ENCODE measurements at regions not wholly inside any gene's neighbourhood (a gene's known extent, or its start where the extent isn't known, plus 50 kb on each side); places are given as distances from the start of the nearest gene placed in this dataset.

- H3K27me3 Mint-ChIP-seq = no peaks in the 10 kb centered on the region
- ATAC-seq (replicated peaks) = no peak
- no peaks in the 10 kb centered on the region for H3K4me1 Mint-ChIP-seq
- H3K9me3 Mint-ChIP-seq = peaks cover 5 to 8% of the 10 kb centered on the region in 2 donors
- H3K4me3 Mint-ChIP-seq = no peak overlapping the region
- no peak for DNase-seq
- H3K27ac Mint-ChIP-seq = no peak overlapping the region
- H3K36me3 Mint-ChIP-seq = no peaks in the 10 kb centered on the region
Measured at GRCh38 chr12:118750666-118751065, 230.7 kb upstream of the SRRM4 start.

- H3K4me1 Mint-ChIP-seq = no peaks in the 10 kb centered on the region
- ATAC-seq (replicated peaks) (no peak), DNase-seq (no peak)
- H3K27ac Mint-ChIP-seq = no peak overlapping the region
- H3K4me3 Mint-ChIP-seq = no peak overlapping the region
- no peaks in the 10 kb centered on the region for H3K27me3 Mint-ChIP-seq
- H3K9me3 Mint-ChIP-seq = peaks cover 5 to 8% of the 10 kb centered on the region in 2 donors
- no peaks in the 10 kb centered on the region for H3K36me3 Mint-ChIP-seq
Measured at GRCh38 chr12:118751355-118751754, 230.0 kb upstream of the SRRM4 start.

DNA sequence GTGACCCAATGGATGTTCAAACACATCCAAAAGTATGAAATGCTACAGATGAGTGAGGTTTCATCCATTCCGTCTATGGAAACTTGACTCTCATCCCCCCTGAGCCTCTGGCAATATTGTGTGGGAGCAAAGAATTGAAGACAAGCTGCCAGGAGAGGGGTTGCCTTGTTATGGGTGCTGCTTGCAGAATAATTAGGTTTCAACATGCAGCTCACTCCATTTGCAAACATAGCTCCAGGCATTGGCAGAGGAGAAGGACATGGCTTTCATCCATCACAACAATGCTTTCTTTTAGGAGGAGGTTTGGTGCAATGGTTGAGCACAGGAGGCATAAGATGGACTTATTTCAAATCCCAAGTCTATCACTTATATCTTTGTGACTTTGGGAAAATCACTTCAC, 220.7 kb upstream of the SRRM4 start:
- no peak for ATAC-seq (replicated peaks)

DNA sequence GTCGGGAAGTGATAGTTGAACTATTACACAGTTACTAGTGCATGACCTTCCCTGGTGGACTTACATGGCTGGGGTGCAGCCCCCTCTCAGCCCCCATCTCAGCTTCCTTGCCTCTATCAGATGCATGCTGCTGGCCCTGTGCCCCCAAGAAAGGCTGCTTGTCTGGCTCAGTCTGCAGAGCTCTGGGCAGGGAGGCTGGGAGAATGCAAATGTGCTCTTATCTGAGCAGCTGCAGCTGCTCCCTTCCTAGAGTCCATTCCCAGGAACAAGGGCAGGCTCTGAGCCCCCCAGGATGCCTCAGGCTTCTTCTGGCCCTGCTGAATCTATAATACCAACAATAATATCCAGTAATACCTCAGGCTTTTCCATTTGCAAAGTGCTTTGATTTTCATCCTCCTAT, 218.1 kb upstream of the SRRM4 start:
- no peak overlapping the region for H3K4me3 Mint-ChIP-seq
- no peaks in the 10 kb centered on the region for H3K4me1 Mint-ChIP-seq
- H3K9me3 Mint-ChIP-seq = no peaks in the 10 kb centered on the region
- DNase-seq = no peak
- no peak for ATAC-seq (replicated peaks)
- H3K36me3 Mint-ChIP-seq = no peaks in the 10 kb centered on the region
- H3K27me3 Mint-ChIP-seq = no peaks in the 10 kb centered on the region
- H3K27ac Mint-ChIP-seq = no peak overlapping the region

More for the DNA sequence above, 220.7 kb upstream of the SRRM4 start:
- no peaks in the 10 kb centered on the region for H3K27me3 Mint-ChIP-seq
- H3K27ac Mint-ChIP-seq = no peak overlapping the region
- H3K9me3 Mint-ChIP-seq = peaks cover 0 to 3% of the 10 kb centered on the region in 2 donors
- H3K4me3 Mint-ChIP-seq = no peak overlapping the region
- no peaks in the 10 kb centered on the region for H3K4me1 Mint-ChIP-seq
- DNase-seq = no peak
- no peaks in the 10 kb centered on the region for H3K36me3 Mint-ChIP-seq

DNA sequence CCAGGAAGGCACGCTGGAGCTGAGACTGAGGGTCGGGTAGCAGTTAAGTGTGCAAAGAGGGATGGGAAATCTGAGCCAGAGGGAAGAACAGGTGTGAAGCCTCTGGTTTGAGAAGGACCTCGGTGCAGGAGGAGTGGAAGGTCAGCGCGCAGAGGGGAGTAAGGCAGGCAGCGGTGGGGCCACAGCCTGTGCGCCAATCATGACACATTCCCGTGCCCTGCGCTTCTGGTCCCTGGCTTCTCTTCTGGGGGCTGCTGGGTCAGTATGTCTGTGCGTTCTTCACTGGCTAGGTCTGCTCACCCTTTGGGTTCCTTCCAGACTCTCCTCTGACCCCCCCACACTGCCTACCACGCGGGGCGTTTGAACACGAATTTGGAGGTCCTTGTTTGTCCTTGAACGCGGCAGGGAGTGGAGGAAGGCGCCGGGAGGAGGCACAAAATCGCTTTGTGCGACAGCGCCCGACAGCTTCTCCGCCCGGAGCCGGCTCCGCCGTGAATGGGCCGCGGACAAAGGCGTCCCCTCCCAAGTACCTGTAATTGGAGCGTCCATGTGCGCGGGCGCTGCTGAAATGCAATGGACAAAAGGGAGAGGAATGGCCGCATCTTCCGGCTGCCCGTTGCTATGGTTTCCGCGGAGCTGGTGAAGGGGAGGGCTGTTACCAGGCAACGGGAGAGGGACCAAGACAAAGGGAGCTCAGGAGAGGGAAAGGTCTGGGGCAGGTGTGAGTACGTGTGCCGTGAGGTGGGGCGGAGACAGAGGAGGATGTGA, 207.2 kb upstream of the SRRM4 start:
- Mint-ChIP-seq H3K36me3 (no peaks in the 10 kb centered on the region), H3K27me3 (peaks cover 26 to 36% of the 10 kb centered on the region in 2 donors), H3K9me3 (peaks cover 1 to 4% of the 10 kb centered on the region in 2 donors), H3K27ac (no peak overlapping the region), H3K4me1 (peaks cover 0 to 1% of the 10 kb centered on the region in 2 donors), H3K4me3 (no peak overlapping the region)
- no peak for DNase-seq
- no peak for ATAC-seq (replicated peaks)

DNA sequence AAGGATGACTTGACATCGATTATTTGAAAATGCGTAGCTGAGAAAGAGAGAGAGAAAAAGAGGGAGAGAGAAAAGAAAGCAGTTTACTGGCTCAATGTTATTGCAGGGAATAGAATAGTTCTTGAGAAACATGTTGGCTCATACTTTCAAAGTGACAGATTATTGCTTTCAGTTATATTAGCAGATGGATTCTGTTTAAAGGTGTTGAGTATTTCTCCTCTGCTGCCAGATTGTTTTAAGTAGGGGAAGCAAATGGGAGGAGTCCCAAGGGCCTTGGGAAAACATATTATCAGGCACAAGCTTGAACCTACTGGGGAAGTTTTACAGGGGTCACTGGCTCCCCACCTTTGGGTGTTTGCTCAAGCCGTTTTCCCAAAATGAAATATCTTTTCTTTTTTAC, 203.8 kb upstream of the SRRM4 start:
- Mint-ChIP-seq H3K36me3 (no peaks in the 10 kb centered on the region), H3K27ac (no peak overlapping the region), H3K4me1 (peaks cover 0 to 1% of the 10 kb centered on the region in 2 donors), H3K9me3 (peaks cover 1 to 4% of the 10 kb centered on the region in 2 donors), H3K27me3 (peaks cover 19 to 29% of the 10 kb centered on the region in 2 donors), H3K4me3 (no peak overlapping the region)
- ATAC-seq (replicated peaks) (no peak), DNase-seq (no peak)

- Mint-ChIP-seq H3K27me3 (peaks cover 18 to 24% of the 10 kb centered on the region in 2 donors), H3K9me3 (peaks cover 1 to 4% of the 10 kb centered on the region in 2 donors), H3K27ac (no peak overlapping the region), H3K4me1 (peaks cover 0 to 1% of the 10 kb centered on the region in 2 donors), H3K4me3 (no peak overlapping the region), H3K36me3 (no peaks in the 10 kb centered on the region)
- ATAC-seq (replicated peaks) (no peak), DNase-seq (no peak)
Measured at GRCh38 chr12:118778077-118778476, 203.3 kb upstream of the SRRM4 start.

GRCh38 chr12:118780939-118781338, 200.4 kb upstream of the SRRM4 start:
- ATAC-seq (replicated peaks) (no peak), DNase-seq (no peak)
- no peaks in the 10 kb centered on the region for H3K27me3 Mint-ChIP-seq
- no peaks in the 10 kb centered on the region for H3K36me3 Mint-ChIP-seq
- peaks cover under 1 to 4% of the 10 kb centered on the region in 2 donors for H3K9me3 Mint-ChIP-seq
- H3K4me1 Mint-ChIP-seq = no peaks in the 10 kb centered on the region
- H3K27ac Mint-ChIP-seq = no peak overlapping the region
- no peak overlapping the region for H3K4me3 Mint-ChIP-seq

DNA sequence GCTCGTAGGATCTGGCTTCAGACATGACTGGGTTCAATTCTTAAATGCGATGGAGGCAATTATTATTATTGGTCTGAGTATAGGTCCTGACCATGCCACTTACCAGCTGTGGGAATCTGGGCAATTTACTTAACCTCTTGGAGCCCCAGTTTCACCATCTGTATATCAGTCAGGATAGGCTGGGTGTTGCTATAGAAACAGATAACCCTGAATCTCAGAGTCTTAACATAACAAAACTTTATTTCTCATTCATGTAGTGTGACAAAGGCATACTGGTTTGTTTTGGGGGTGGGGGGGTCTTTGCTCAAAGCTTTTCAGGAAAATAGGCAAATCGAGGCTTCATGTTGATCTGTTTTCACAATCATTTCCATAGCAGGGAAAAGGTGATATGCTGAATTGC, 199.6 kb upstream of the SRRM4 start:
- no peaks in the 10 kb centered on the region for H3K36me3 Mint-ChIP-seq
- H3K4me1 Mint-ChIP-seq = no peaks in the 10 kb centered on the region

GRCh38 chr12:118783703-118784102, 197.6 kb upstream of the SRRM4 start:
- Mint-ChIP-seq H3K4me1 (no peaks in the 10 kb centered on the region), H3K36me3 (no peaks in the 10 kb centered on the region), H3K4me3 (no peak overlapping the region), H3K27ac (no peak overlapping the region), H3K27me3 (no peaks in the 10 kb centered on the region), H3K9me3 (peaks cover 4% of the 10 kb centered on the region in 2 donors)
- no peak for ATAC-seq (replicated peaks)
- no peak for DNase-seq

More for the DNA sequence above, 199.6 kb upstream of the SRRM4 start:
- Mint-ChIP-seq H3K27ac (no peak overlapping the region), H3K4me3 (no peak overlapping the region), H3K9me3 (peaks cover 2 to 4% of the 10 kb centered on the region in 2 donors), H3K27me3 (no peaks in the 10 kb centered on the region)
- no peak for DNase-seq
- no peak for ATAC-seq (replicated peaks)

- H3K4me1 Mint-ChIP-seq = no peaks in the 10 kb centered on the region
- no peak overlapping the region for H3K4me3 Mint-ChIP-seq
- no peaks in the 10 kb centered on the region for H3K27me3 Mint-ChIP-seq
- peaks cover 6 to 8% of the 10 kb centered on the region in 2 donors for H3K9me3 Mint-ChIP-seq
- H3K27ac Mint-ChIP-seq = no peak overlapping the region
- H3K36me3 Mint-ChIP-seq = no peaks in the 10 kb centered on the region
- DNase-seq (no peak), ATAC-seq (replicated peaks) (no peak)
Measured at GRCh38 chr12:118790578-118790977, 190.8 kb upstream of the SRRM4 start.

DNA sequence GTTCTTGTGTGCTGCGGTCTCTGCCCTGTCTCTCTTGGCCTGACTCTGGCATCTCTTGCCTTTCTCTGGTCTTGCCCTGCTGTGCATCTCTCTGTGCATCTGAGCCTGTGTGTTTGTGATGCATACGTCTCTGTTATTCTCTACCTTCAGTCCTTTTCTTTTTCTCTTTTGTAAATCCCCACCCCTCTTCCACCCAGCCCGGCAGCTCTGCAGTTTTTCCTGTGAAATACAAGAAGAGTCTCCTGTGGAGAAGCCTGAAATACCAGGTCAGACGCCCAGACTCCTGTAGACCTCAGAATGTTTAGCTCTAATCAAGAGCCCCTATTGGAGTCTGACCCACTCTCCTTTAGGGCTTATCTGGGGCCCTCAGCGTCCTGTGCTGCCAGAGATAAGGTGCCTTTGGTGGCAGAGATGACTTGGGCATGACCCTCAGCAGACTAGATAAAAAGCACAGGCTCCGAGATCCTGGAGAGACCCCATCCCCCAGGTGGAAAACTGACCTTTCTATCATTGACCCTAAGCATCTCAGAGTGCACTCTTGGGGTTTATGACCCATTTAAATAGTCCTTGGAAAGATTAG, 167.5 kb upstream of the SRRM4 start:
- H3K27ac Mint-ChIP-seq = no peak overlapping the region
- H3K9me3 Mint-ChIP-seq = peaks cover 0 to 5% of the 10 kb centered on the region in 2 donors
- ATAC-seq (replicated peaks) = no peak
- peaks cover 0 to 12% of the 10 kb centered on the region in 2 donors for H3K27me3 Mint-ChIP-seq
- no peaks in the 10 kb centered on the region for H3K4me1 Mint-ChIP-seq
- DNase-seq = no peak
- H3K36me3 Mint-ChIP-seq = no peaks in the 10 kb centered on the region
- no peak overlapping the region for H3K4me3 Mint-ChIP-seq

GRCh38 chr12:118816296-118816695, 165.0 kb upstream of the SRRM4 start:
- Mint-ChIP-seq H3K27ac (no peak overlapping the region), H3K36me3 (no peaks in the 10 kb centered on the region), H3K9me3 (peaks cover 0 to 2% of the 10 kb centered on the region in 2 donors), H3K4me1 (no peaks in the 10 kb centered on the region), H3K27me3 (peaks cover 0 to 4% of the 10 kb centered on the region in 2 donors), H3K4me3 (no peak overlapping the region)
- ATAC-seq (replicated peaks) (no peak), DNase-seq (no peak)

GRCh38 chr12:118821386-118821925, 159.9 kb upstream of the SRRM4 start:
- DNase-seq (no peak), ATAC-seq (replicated peaks) (no peak)
- H3K4me1 Mint-ChIP-seq = no peaks in the 10 kb centered on the region
- no peak overlapping the region for H3K27ac Mint-ChIP-seq
- H3K27me3 Mint-ChIP-seq = no peaks in the 10 kb centered on the region
- H3K4me3 Mint-ChIP-seq = no peak overlapping the region
- H3K36me3 Mint-ChIP-seq = no peaks in the 10 kb centered on the region
- peaks cover 5 to 6% of the 10 kb centered on the region in 2 donors for H3K9me3 Mint-ChIP-seq

DNA sequence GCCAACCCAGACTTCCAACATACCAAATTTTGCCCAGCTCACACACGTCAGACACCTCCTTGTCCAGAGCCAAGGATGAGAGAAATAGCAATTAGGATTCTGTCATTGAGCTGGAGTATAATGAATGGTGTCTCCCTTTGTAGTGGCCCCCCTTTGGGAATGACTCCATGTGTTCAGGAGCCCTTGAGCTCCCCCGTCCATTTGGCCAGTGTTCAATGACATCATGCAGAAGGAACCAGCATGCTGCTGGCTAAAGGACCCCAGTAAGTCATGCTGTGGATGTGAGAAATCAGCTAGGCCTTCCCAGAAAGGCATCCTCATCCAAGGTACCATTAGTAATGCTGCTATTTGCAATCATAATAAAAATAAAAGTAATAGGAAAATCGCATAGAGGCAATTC, 158.8 kb upstream of the SRRM4 start:
- Mint-ChIP-seq H3K4me1 (no peaks in the 10 kb centered on the region), H3K27me3 (no peaks in the 10 kb centered on the region), H3K9me3 (peaks cover 4 to 5% of the 10 kb centered on the region in 2 donors), H3K27ac (no peak overlapping the region), H3K4me3 (no peak overlapping the region), H3K36me3 (no peaks in the 10 kb centered on the region)
- ATAC-seq (replicated peaks) = no peak
- no peak for DNase-seq
